ENCODE measurements at regions not wholly inside any gene's neighbourhood (a gene's known extent, or its start where the extent isn't known, plus 50 kb on each side); places are given as distances from the start of the nearest gene placed in this dataset.

- intact Hi-C loops (cut with micrococcal nuclease), result no loop called here
- Mint-ChIP-seq H3K27ac (no peak overlapping the region), H3K27me3 (ENCODE audit: low read depth in 3 of 3) (peaks cover 0 to 4% (median 2%) of the 10 kb centered on the region in 3 donors)
Observed at GRCh38 chr7:106571563-106571962, 89.4 kb downstream of the CCDC71L start.

GRCh38 chr7:106570948-106571418 lies 90.0 kb downstream of the CCDC71L start:
- H3K27ac ChIP-seq (ENCODE audit: low read depth in 1 of 2, low read length in 2 of 2), result no peak overlapping the region
- no peaks in the 10 kb centered on the region for H3K27me3 ChIP-seq (ENCODE audit: control insufficient read depth in 2 of 2, insufficient read depth in 2 of 2, low read length in 2 of 2)
- no peak overlapping the region for H3K9ac ChIP-seq (ENCODE audit: insufficient read depth, low read length, poor library complexity, severe bottlenecking)
- no peaks in the 10 kb centered on the region for H3K36me3 ChIP-seq (replicated peaks in 1 of 2; ENCODE audit: control insufficient read depth in 1 of 2, insufficient read depth in 2 of 2, low read length in 2 of 2)
- H3K4me2 ChIP-seq (replicated peaks; ENCODE audit: extremely low read depth, low read length, poor library complexity, severe bottlenecking), result no peak overlapping the region
- H3K79me2 ChIP-seq (ENCODE audit: insufficient read depth, low read length), result no peaks in the 10 kb centered on the region
- Mint-ChIP-seq H3K9me3 (peaks cover 0 to 2% (median 0%) of the 10 kb centered on the region in 7 donors), H3K4me1 (peaks cover 17% of the 10 kb centered on the region), H3K4me3 (no peak overlapping the region), H3K27ac (no peak overlapping the region), H3K36me3 (no peaks in the 10 kb centered on the region), H3K27me3 (ENCODE audit: low read depth in 3 of 3) (peaks cover 0 to 4% (median 2%) of the 10 kb centered on the region in 3 donors)
- no peak overlapping the region for H3K4me3 ChIP-seq (replicated peaks in 1 of 3; ENCODE audit: low read depth in 2 of 3, low read length in 3 of 3)
- no peaks in the 10 kb centered on the region for H4K20me1 ChIP-seq (ENCODE audit: insufficient read depth, low read length)
- intact Hi-C loops (cut with micrococcal nuclease), result no loop called here
- DNase-seq, result no peak
- no peak for TF ChIP-seq CTCF (IDR thresholded peaks at IDR 0.05)
- H2AFZ ChIP-seq (ENCODE audit: insufficient read depth, low read depth, low read length, poor library complexity, severe bottlenecking), result no peak overlapping the region
- H3K4me1 ChIP-seq (ENCODE audit: control insufficient read depth in 1 of 2, insufficient read depth in 2 of 2, low read length in 2 of 2), result peaks cover 13 to 14% of the 10 kb centered on the region in 2 donors
- H3K9me3 ChIP-seq (replicated peaks in 1 of 2; ENCODE audit: control insufficient read depth in 1 of 2, insufficient read depth in 1 of 2, low read length in 2 of 2), result no peaks in the 10 kb centered on the region
- whole genome bisulfite sequencing (ENCODE audit: insufficient coverage), result 54% methylated on average over 3 of the region's 5 CpGs

More at GRCh38 chr7:106571563-106571962, 89.4 kb downstream of the CCDC71L start:
- no peaks in the 10 kb centered on the region for H3K36me3 ChIP-seq (replicated peaks in 1 of 2; ENCODE audit: control insufficient read depth in 1 of 2, insufficient read depth in 2 of 2, low read length in 2 of 2)
- no peak overlapping the region for H3K4me3 Mint-ChIP-seq
- peaks cover 17% of the 10 kb centered on the region for H3K4me1 Mint-ChIP-seq
- no peaks in the 10 kb centered on the region for H3K79me2 ChIP-seq (ENCODE audit: insufficient read depth, low read length)
- no peaks in the 10 kb centered on the region for H3K27me3 ChIP-seq (ENCODE audit: control insufficient read depth in 2 of 2, insufficient read depth in 2 of 2, low read length in 2 of 2)
- no peak overlapping the region for H3K9ac ChIP-seq (ENCODE audit: insufficient read depth, low read length, poor library complexity, severe bottlenecking)
- no peak overlapping the region for H2AFZ ChIP-seq (ENCODE audit: insufficient read depth, low read depth, low read length, poor library complexity, severe bottlenecking)
- H3K27ac ChIP-seq (ENCODE audit: low read depth in 1 of 2, low read length in 2 of 2), result no peak overlapping the region
- TF ChIP-seq CTCF (IDR thresholded peaks at IDR 0.05), result no peak
- H3K4me2 ChIP-seq (replicated peaks; ENCODE audit: extremely low read depth, low read length, poor library complexity, severe bottlenecking), result no peak overlapping the region
- H3K9me3 ChIP-seq (replicated peaks in 1 of 2; ENCODE audit: control insufficient read depth in 1 of 2, insufficient read depth in 1 of 2, low read length in 2 of 2), result no peaks in the 10 kb centered on the region
- no peak for DNase-seq
- no peak overlapping the region for H3K4me3 ChIP-seq (replicated peaks in 1 of 3; ENCODE audit: low read depth in 2 of 3, low read length in 3 of 3)
- peaks cover 0 to 2% (median 0%) of the 10 kb centered on the region in 7 donors for H3K9me3 Mint-ChIP-seq
- H3K36me3 Mint-ChIP-seq, result no peaks in the 10 kb centered on the region
- no peaks in the 10 kb centered on the region for H4K20me1 ChIP-seq (ENCODE audit: insufficient read depth, low read length)
- peaks cover 13 to 14% of the 10 kb centered on the region in 2 donors for H3K4me1 ChIP-seq (ENCODE audit: control insufficient read depth in 1 of 2, insufficient read depth in 2 of 2, low read length in 2 of 2)
- 100% methylated on average over 1 of the region's 3 CpGs for WGBS (ENCODE audit: insufficient coverage)
